Colonic mucosa (tissue), 4 donors: ENCODE measurements at regions not wholly inside any gene's neighbourhood (a gene's known extent, or its start where the extent isn't known, plus 50 kb on each side); places are given as distances from the start of the nearest gene placed in this dataset.

Experiments used
- DNase-seq: peaks from one replicate; pipeline ENCODE4 v3.0.0-alpha.2; 2020
- H3K27ac ChIP-seq: fragments of 200-600 bp; one replicate; pipeline ENCODE4 v1.8.0; 2021
- H3K27me3 ChIP-seq: fragments of 200-600 bp; one replicate; pipeline ENCODE4 v1.8.0; 2021
- H3K36me3 ChIP-seq: fragments of 200-600 bp; one replicate; pipeline ENCODE4 v1.8.0; 2021
- H3K4me1 ChIP-seq: fragments of 200-600 bp; one replicate; pipeline ENCODE4 v1.8.0; 2021; ENCODE audit warnings: mild to moderate bottlenecking
- H3K4me3 ChIP-seq: fragments of 200-600 bp; one replicate; pipeline ENCODE4 v1.8.0; 2021
- H3K9ac ChIP-seq, 2 donors: one replicate each; pipeline ENCODE4 v1.7.0; 2013; ENCODE audit warnings: control low read depth in 2 of 2, low read depth in 2 of 2, low read length in 2 of 2
- H3K9me3 ChIP-seq: fragments of 200-600 bp; one replicate; pipeline ENCODE4 v1.8.0; 2021
- CTCF ChIP-seq: fragments of 200-600 bp; IDR thresholded peaks from one replicate; pipeline ENCODE4 v1.8.0; 2022; ENCODE audit warnings: antibody characterized with exemption, mild to moderate bottlenecking
- intact Hi-C: fragments of 100-400 bp; cut with DNase I; formaldehyde crosslinking; loops from one replicate; pipeline ENCODE4 v1.14.1; 2022
- donor health status: healthy.
- donor health status: DM: no; HTN: no; CAD: no.
- donor health status: DM: no; HTN: no; CAD: no.

DNA sequence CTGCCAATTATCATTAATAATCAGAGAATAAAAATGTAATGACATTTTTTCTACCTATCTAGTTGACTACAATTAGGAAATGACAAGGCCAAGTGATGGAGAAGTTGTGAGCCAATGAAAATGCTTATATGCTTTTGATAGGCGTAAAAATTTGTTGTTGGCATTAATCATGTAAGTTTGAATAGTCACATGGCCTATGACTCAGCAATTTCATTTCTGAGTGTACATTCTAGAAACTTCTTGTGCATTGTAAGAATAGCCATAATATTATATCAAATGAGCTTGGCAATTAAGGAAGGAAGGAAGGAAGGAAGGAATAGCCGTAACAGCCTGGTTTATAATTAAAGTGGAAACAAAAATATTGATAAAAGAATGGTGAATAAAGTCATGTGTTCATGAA, 179.9 kb downstream of the PTH2R start:
- no peaks in the 10 kb centered on the region for H3K36me3 ChIP-seq
- H3K9ac ChIP-seq = no peak overlapping the region
- DNase-seq = no peak
- no peaks in the 10 kb centered on the region for H3K4me1 ChIP-seq
- no peaks in the 10 kb centered on the region for H3K9me3 ChIP-seq
- no peak for TF ChIP-seq CTCF
- no peak overlapping the region for H3K27ac ChIP-seq
- no peak overlapping the region for H3K4me3 ChIP-seq
- no peaks in the 10 kb centered on the region for H3K27me3 ChIP-seq
- intact Hi-C loops = no loop called here

DNA sequence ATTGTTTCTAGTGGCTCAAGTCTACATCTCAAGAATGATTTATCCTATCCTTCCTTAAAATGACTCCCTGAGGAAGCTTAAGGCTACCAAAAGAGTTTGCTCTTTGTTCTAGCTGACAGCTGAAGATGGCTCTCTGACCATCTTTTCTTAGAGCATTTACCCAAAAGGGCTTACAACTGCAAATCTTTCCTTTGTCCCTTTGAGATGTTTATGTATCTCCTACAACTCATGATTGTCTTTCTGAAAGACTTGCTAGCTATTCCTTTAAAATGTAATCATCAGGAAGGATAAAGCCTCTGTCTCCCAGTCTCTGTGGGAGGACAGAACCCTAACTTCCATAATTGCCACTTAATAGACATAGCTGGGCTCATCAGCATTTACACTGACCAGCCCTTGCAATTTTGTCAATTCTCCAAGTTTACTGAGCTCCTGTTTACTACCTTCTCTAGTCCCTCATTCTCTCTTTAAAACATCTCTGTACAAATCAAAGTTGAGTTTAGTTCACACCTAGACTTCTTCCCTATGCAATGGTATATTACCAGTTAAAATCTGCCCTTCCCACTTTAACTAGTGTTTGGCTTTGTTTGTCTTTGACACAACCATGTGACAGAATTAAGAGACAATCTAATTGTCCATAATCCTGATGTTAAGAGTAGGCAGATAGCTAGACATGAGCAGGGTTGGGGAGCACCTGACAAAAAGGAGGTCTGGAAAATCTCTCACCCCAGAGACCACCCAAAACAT, 188.2 kb downstream of the PTH2R start:
- Histone ChIP-seq H3K9ac (no peak overlapping the region), H3K27me3 (no peaks in the 10 kb centered on the region), H3K27ac (no peak overlapping the region), H3K4me3 (no peak overlapping the region), H3K4me1 (peaks cover 4% of the 10 kb centered on the region), H3K9me3 (no peaks in the 10 kb centered on the region), H3K36me3 (no peaks in the 10 kb centered on the region)
- intact Hi-C loops = no loop called here
- no peak for TF ChIP-seq CTCF
- no peak for DNase-seq

- no peak overlapping the region for H3K4me3 ChIP-seq
- H3K27ac ChIP-seq = no peak overlapping the region
- no peak overlapping the region for H3K9ac ChIP-seq
- DNase-seq = peak; percentile 30
- intact Hi-C loops = no loop called here
- H3K27me3 ChIP-seq = no peaks in the 10 kb centered on the region
- peaks cover 4% of the 10 kb centered on the region for H3K4me1 ChIP-seq
- H3K9me3 ChIP-seq = no peaks in the 10 kb centered on the region
- no peak for TF ChIP-seq CTCF
- no peaks in the 10 kb centered on the region for H3K36me3 ChIP-seq
Observed at GRCh38 chr2:208595386-208596275, 189.0 kb downstream of the PTH2R start.

GRCh38 chr2:208607694-208608093, 201.1 kb downstream of the PTH2R start:
- no peak overlapping the region for H3K9ac ChIP-seq
- no peak overlapping the region for H3K4me3 ChIP-seq
- H3K4me1 ChIP-seq = no peaks in the 10 kb centered on the region
- H3K36me3 ChIP-seq = no peaks in the 10 kb centered on the region
- no peak for TF ChIP-seq CTCF
- no peak for DNase-seq
- intact Hi-C loops = no loop called here
- H3K27me3 ChIP-seq = no peaks in the 10 kb centered on the region
- no peaks in the 10 kb centered on the region for H3K9me3 ChIP-seq
- H3K27ac ChIP-seq = no peak overlapping the region

DNA sequence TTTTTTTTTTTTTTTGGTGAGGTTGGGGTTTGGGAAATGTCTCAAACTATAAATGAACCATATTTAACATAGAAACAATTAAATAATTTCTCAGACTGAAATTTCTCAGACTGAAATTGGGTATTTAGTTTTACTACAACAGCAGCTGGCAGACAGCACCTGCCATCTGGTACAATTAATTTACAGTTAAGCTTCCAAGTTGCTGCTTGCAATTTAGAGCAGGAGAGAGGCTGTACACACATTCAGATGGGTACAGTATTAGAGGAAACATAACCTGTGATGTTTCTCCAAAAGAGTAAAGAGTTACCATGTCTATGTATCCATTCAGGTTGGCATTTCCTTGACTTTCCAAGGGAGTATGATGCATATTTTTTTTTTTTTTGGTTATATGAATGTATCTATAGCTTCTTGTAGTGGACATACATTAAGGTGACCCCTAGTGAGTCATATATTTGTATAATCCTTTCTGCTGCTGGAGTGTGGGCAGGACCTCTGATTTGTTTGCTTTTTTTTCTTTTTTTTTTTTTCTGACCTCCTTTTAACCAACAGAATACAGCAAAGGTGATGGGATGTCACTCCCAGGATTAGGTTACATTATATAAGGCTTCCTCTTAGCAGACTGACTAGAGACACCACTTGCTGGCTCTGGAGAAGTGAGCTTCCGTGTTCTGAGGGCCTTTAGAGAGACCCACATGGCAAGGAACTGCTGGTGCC, 201.7 kb downstream of the PTH2R start:
- Histone ChIP-seq H3K4me3 (no peak overlapping the region), H3K36me3 (no peaks in the 10 kb centered on the region), H3K9me3 (no peaks in the 10 kb centered on the region), H3K4me1 (no peaks in the 10 kb centered on the region), H3K27ac (no peak overlapping the region), H3K27me3 (no peaks in the 10 kb centered on the region), H3K9ac (no peak overlapping the region)
- intact Hi-C loops = no loop called here
- no peak for TF ChIP-seq CTCF
- DNase-seq = no peak
